K562 (cell line): ENCODE measurements at regions not wholly inside any gene's neighbourhood (a gene's known extent, or its start where the extent isn't known, plus 50 kb on each side); places are given as distances from the start of the nearest gene placed in this dataset.

Experiments used
- ATF6 ChIP-seq: sonication (generic); formaldehyde crosslinking; IDR thresholded peaks from 2 replicates; pipeline ENCODE4 v1.4.0; 2020; ENCODE audit warnings: mild to moderate bottlenecking, missing genetic modification reagents
- BRD4 ChIP-seq: fragments of 200-600 bp; sonication (generic); IDR thresholded peaks from 2 replicates; pipeline ENCODE4 v1.6.1; 2017; ENCODE audit warnings: inconsistent platforms
- CHAMP1 ChIP-seq: fragments of 450-650 bp; IDR thresholded peaks from 2 replicates; pipeline ENCODE4 v1.6.1; 2016; ENCODE audit warnings: mild to moderate bottlenecking
- CREBBP ChIP-seq: IDR thresholded peaks from one replicate; pipeline ENCODE4 v1.6.1; 2012; ENCODE audit warnings: low read depth, mild to moderate bottlenecking, control low read depth, inconsistent platforms, low read length
- KAT7 ChIP-seq: sonication (generic); formaldehyde crosslinking; IDR thresholded peaks from 2 replicates; pipeline ENCODE4 v1.8.0; 2022; ENCODE audit warnings: missing genetic modification reagents, mild to moderate bottlenecking, borderline replicate concordance
- MAFK ChIP-seq: IDR thresholded peaks from 2 replicates; pipeline ENCODE4 v1.6.1; 2011; ENCODE audit warnings: low read length, improper control_type of control experiment
- NFRKB ChIP-seq: fragments of 450-650 bp; IDR thresholded peaks from 2 replicates; pipeline ENCODE4 v1.6.1; 2016; ENCODE audit warnings: low read depth
- SRSF9 ChIP-seq: fragments of 200-400 bp; formaldehyde crosslinking; IDR thresholded peaks from 2 replicates; pipeline ENCODE4 v1.6.1; 2017; ENCODE audit warnings: low read depth, low read length, borderline replicate concordance
- TEAD2 ChIP-seq: fragments of 450-650 bp; IDR thresholded peaks from 2 replicates; pipeline ENCODE4 v1.6.1; 2016; ENCODE audit warnings: missing genetic modification characterization, control low read depth, missing compliant biosample characterization
- TFAM ChIP-seq: fragments of 250-450 bp; sonication (Bioruptor Pico); conservative IDR thresholded peaks from 2 replicates; pipeline ENCODE4 v1.5.0; 2021; ENCODE audit warnings: mild to moderate bottlenecking, moderate library complexity
- ZFP36 ChIP-seq: fragments of 150-350 bp; IDR thresholded peaks from 2 replicates; pipeline ENCODE4 v1.6.1; 2018; ENCODE audit warnings: low read length, low read depth; ENCODE audit not compliant: partially characterized antibody
- ZNF121 ChIP-seq: sonication (generic); formaldehyde crosslinking; conservative IDR thresholded peaks from 2 replicates; pipeline ENCODE4 v1.8.0; 2022; ENCODE audit warnings: missing genetic modification reagents
- ZNF518B ChIP-seq: fragments of 250-450 bp; sonication (Bioruptor Pico); IDR thresholded peaks from 2 replicates; pipeline ENCODE4 v1.5.0; 2021; ENCODE audit warnings: mild to moderate bottlenecking, moderate library complexity
- TF ChIP-seq, protein P1 (sequence below): fragments of 450-650 bp; formaldehyde crosslinking; IDR thresholded peaks from 2 replicates; pipeline ENCODE4 v1.4.0; 2020; ENCODE audit warnings: mild to moderate bottlenecking, moderate library complexity
- TF ChIP-seq, protein P2 (sequence below): fragments of 250-450 bp; sonication (Bioruptor Pico); IDR thresholded peaks from 2 replicates; pipeline ENCODE4 v1.8.0; 2021; ENCODE audit warnings: borderline replicate concordance, mild to moderate bottlenecking, moderate library complexity; ENCODE audit not compliant: poor library complexity, severe bottlenecking
- TF ChIP-seq, protein P3 (sequence below): sonication (generic); formaldehyde crosslinking; IDR thresholded peaks from 2 replicates; pipeline ENCODE4 v1.8.1; 2023; ENCODE audit warnings: mild to moderate bottlenecking, missing genetic modification reagents, moderate library complexity

DNA sequence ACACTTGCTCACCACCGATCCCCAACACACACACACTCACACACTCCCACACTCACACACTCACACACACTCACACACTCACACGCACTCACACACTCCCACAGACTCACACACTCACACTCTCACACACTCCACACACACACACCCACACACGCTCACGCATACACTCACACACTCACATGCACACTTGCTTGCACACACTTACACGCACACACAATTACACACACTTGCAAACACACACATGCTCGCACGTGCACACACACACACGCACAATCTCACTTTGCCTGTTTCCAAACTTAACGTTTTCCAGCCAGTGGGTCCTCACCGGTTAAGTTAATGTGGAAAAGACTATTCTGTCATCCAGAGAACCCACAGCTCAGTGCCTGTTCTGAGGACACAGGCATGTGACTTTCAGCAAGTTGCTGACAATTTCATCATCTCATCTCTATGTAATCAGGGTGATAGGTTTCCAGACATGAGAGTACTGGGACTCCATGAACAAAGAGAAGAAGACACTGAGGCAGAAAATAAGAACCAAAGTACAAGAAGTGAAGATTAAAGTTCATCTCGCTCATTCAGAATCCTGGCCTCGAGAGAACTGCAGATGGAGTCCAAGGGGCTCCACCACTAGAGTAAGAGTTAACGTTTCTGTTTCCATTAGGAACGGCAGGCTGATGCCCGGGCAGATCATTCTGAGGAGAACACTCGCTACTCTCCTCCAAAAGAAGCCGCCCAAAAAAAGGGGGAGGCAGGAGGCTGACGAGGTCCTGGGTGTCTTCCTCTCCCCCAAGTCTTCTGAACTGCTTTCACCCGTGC is 153.2 kb upstream of the FRG1 start (continued):
- no peak for TF ChIP-seq SRSF9
- TF ChIP-seq MAFK: no peak
- TF ChIP-seq, protein P1, sequence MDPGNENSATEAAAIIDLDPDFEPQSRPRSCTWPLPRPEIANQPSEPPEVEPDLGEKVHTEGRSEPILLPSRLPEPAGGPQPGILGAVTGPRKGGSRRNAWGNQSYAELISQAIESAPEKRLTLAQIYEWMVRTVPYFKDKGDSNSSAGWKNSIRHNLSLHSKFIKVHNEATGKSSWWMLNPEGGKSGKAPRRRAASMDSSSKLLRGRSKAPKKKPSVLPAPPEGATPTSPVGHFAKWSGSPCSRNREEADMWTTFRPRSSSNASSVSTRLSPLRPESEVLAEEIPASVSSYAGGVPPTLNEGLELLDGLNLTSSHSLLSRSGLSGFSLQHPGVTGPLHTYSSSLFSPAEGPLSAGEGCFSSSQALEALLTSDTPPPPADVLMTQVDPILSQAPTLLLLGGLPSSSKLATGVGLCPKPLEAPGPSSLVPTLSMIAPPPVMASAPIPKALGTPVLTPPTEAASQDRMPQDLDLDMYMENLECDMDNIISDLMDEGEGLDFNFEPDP (CRISPR knock-in tag): no peak
- TF ChIP-seq CHAMP1: no peak
- no peak for TF ChIP-seq ATF6
- no peak for TF ChIP-seq TFAM (CRISPR knock-in tag)
- TF ChIP-seq KAT7 (CRISPR knock-in tag): no peak
- TF ChIP-seq ZNF518B (CRISPR knock-in tag): no peak
- TF ChIP-seq BRD4: no peak; the same call in 1 of the 2 replicates
- no peak for TF ChIP-seq ZNF121
- TF ChIP-seq CREBBP: no peak
- TF ChIP-seq, protein P2, sequence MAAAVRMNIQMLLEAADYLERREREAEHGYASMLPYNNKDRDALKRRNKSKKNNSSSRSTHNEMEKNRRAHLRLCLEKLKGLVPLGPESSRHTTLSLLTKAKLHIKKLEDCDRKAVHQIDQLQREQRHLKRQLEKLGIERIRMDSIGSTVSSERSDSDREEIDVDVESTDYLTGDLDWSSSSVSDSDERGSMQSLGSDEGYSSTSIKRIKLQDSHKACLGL (CRISPR knock-in tag): no peak
- no peak for TF ChIP-seq ZFP36
- no peak for TF ChIP-seq TEAD2 (tag)
- no peak for TF ChIP-seq NFRKB
- TF ChIP-seq, protein P3, sequence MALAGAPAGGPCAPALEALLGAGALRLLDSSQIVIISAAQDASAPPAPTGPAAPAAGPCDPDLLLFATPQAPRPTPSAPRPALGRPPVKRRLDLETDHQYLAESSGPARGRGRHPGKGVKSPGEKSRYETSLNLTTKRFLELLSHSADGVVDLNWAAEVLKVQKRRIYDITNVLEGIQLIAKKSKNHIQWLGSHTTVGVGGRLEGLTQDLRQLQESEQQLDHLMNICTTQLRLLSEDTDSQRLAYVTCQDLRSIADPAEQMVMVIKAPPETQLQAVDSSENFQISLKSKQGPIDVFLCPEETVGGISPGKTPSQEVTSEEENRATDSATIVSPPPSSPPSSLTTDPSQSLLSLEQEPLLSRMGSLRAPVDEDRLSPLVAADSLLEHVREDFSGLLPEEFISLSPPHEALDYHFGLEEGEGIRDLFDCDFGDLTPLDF (CRISPR knock-in tag): no peak
